H1 (cell line): ENCODE measurements at regions not wholly inside any gene's neighbourhood (a gene's known extent, or its start where the extent isn't known, plus 50 kb on each side); places are given as distances from the start of the nearest gene placed in this dataset.

Experiments
- CTCF ChIA-PET: fragments of 300-600 bp; sonication (Branson Sonifier 250); formaldehyde crosslinking; loops from one replicate; lab custom pipeline; 2021; ENCODE audit not compliant: partially characterized antibody; lab: Charles Lee
- POLR2A ChIA-PET: fragments of 300-600 bp; sonication (Branson Sonifier 250); formaldehyde crosslinking; loops from one replicate; lab custom pipeline; 2021; ENCODE audit warnings: inconsistent platforms; ENCODE audit not compliant: partially characterized antibody; lab: Charles Lee
- DNase-seq, 2 experiments: peaks; one replicate each; pipeline versions ENCODE4 v3.0.0 to v3.0.0-alpha.2; 2010 to 2022; ENCODE audit warnings: low spot score in 2 of 2, low read depth in 1 of 2, mixed read lengths in 1 of 2
- FAIRE-seq: peaks from 2 replicates; lab custom pipeline; 2011; peaks lifted over from hg19 to GRCh38; lab: Jason Lieb, UNC
- H2AFZ ChIP-seq: 2 replicates; pipeline ENCODE4 v1.8.1; 2012; ENCODE audit warnings: low read length, inconsistent platforms
- H2AK5ac ChIP-seq: 2 replicates; pipeline ENCODE4 v1.6.1; 2013; ENCODE audit warnings: low read depth, low read length
- H2BK120ac ChIP-seq: replicated peaks from 2 replicates; pipeline ENCODE3; 2013; ENCODE audit warnings: low read depth, low read length, inconsistent platforms
- H2BK12ac ChIP-seq: 2 replicates; pipeline ENCODE4 v1.6.1; 2013; ENCODE audit warnings: low read depth, low read length
- H2BK15ac ChIP-seq: 2 replicates; pipeline ENCODE4 v1.6.1; 2013; ENCODE audit warnings: low read length
- H2BK20ac ChIP-seq: 2 replicates; pipeline ENCODE4 v1.6.1; 2013; ENCODE audit warnings: low read length
- H2BK5ac ChIP-seq: 2 replicates; pipeline ENCODE4 v1.6.1; 2013; ENCODE audit warnings: low read depth, low read length
- H3K14ac ChIP-seq: 2 replicates; pipeline ENCODE4 v1.6.1; 2013; ENCODE audit warnings: inconsistent platforms; ENCODE audit not compliant: insufficient read length
- H3K18ac ChIP-seq: 2 replicates; pipeline ENCODE4 v1.6.1; 2013; ENCODE audit warnings: low read length; ENCODE audit errors: extremely low read depth
- H3K23ac ChIP-seq: 2 replicates; pipeline ENCODE4 v1.6.1; 2013; ENCODE audit warnings: inconsistent platforms; ENCODE audit not compliant: insufficient read length
- H3K23me2 ChIP-seq: 2 replicates; pipeline ENCODE4 v1.6.1; 2013; ENCODE audit warnings: low read depth, low read length
- H3K27ac ChIP-seq: 2 replicates; pipeline ENCODE4 v1.6.1; 2011; ENCODE audit warnings: low read depth, low read length, inconsistent platforms
- H3K27me3 ChIP-seq, 4 experiments: replicated peaks in 1 of 4; 1 replicate in 1 of 4; 2 replicates in 3 of 4; pipeline versions ENCODE4 v1.6.1 to v1.8.1; 2011 to 2013; ENCODE audit warnings: low read length in 3 of 4, mild to moderate bottlenecking in 3 of 4, inconsistent platforms in 2 of 4, mixed read lengths in 2 of 4, moderate library complexity in 1 of 4; ENCODE audit not compliant: control insufficient read depth in 3 of 4, insufficient read depth in 3 of 4; ENCODE audit errors: extremely low read depth in 1 of 4
- H3K36me3 ChIP-seq, 4 experiments: 2 replicates each; pipeline versions ENCODE4 v1.6.1 to v1.8.1; 2011 to 2013; ENCODE audit warnings: mild to moderate bottlenecking in 4 of 4, low read length in 3 of 4, moderate library complexity in 2 of 4, control low read depth in 1 of 4, inconsistent platforms in 1 of 4; ENCODE audit not compliant: insufficient read depth in 4 of 4, control insufficient read depth in 2 of 4
- H3K4ac ChIP-seq: replicated peaks from 2 replicates; pipeline ENCODE3; 2013; ENCODE audit warnings: low read length, low read depth, mixed read lengths, inconsistent platforms; ENCODE audit not compliant: insufficient read length
- H3K4me1 ChIP-seq, 4 experiments: replicated peaks in 1 of 4; 1 replicate in 1 of 4; 2 replicates in 3 of 4; pipeline versions ENCODE4 v1.6.1 to v1.8.1; 2011 to 2013; ENCODE audit warnings: low read length in 3 of 4, inconsistent platforms in 2 of 4, mixed read lengths in 1 of 4; ENCODE audit not compliant: insufficient read depth in 4 of 4, control insufficient read depth in 3 of 4
- H3K4me2 ChIP-seq, 2 experiments: 2 replicates each; pipeline versions ENCODE4 v1.6.1 to v1.8.1; 2011 to 2013; ENCODE audit warnings: low read depth in 2 of 2, low read length in 2 of 2, control low read depth in 1 of 2, inconsistent platforms in 1 of 2, mild to moderate bottlenecking in 1 of 2; ENCODE audit not compliant: insufficient read depth in 1 of 2
- H3K4me3 ChIP-seq, 4 experiments: fragments of 200-600, 300-600 bp in 1 of 4; sonication (generic), shearing (Covaris generic), sonication (Bioruptor Twin) in 1 of 4; 2 replicates each; pipeline versions ENCODE4 v1.5.1 to v1.8.1; 2011 to 2016; ENCODE audit warnings: low read length in 4 of 4, low read depth in 3 of 4, control low read depth in 2 of 4, inconsistent platforms in 2 of 4, mild to moderate bottlenecking in 2 of 4, mixed read lengths in 1 of 4, moderate library complexity in 1 of 4; ENCODE audit not compliant: insufficient read depth in 2 of 4; ENCODE audit errors: extremely low read depth in 1 of 4
- H3K56ac ChIP-seq: replicated peaks from 2 replicates; pipeline ENCODE3; 2013; ENCODE audit warnings: low read depth, mild to moderate bottlenecking, mixed read lengths, low read length, inconsistent platforms; ENCODE audit not compliant: insufficient read length
- H3K79me1 ChIP-seq: 2 replicates; pipeline ENCODE4 v1.6.1; 2013; ENCODE audit warnings: low read depth, low read length, control low read depth
- H3K79me2 ChIP-seq, 2 experiments: 2 replicates each; pipeline versions ENCODE4 v1.6.1 to v1.8.1; 2012 to 2013; ENCODE audit warnings: low read length in 2 of 2, mild to moderate bottlenecking in 2 of 2, inconsistent platforms in 1 of 2; ENCODE audit not compliant: insufficient read depth in 2 of 2, control insufficient read depth in 1 of 2
- H3K9ac ChIP-seq, 4 experiments: replicated peaks in 1 of 4; 1 replicate in 1 of 4; 2 replicates in 3 of 4; pipeline versions ENCODE4 v1.6.1 to v1.8.1; 2011 to 2013; ENCODE audit warnings: low read depth in 3 of 4, low read length in 3 of 4, control low read depth in 2 of 4, mild to moderate bottlenecking in 2 of 4, moderate library complexity in 2 of 4, inconsistent platforms in 1 of 4; ENCODE audit errors: extremely low read depth in 1 of 4
- H3K9me3 ChIP-seq, 2 experiments: 2 replicates each; pipeline versions ENCODE4 v1.6.1 to v1.8.1; 2012 to 2013; ENCODE audit warnings: mild to moderate bottlenecking in 2 of 2, moderate library complexity in 2 of 2, control low read depth in 1 of 2, inconsistent platforms in 1 of 2, low read depth in 1 of 2, low read length in 1 of 2, mixed read lengths in 1 of 2; ENCODE audit not compliant: insufficient read depth in 2 of 2
- H4K20me1 ChIP-seq, 2 experiments: replicated peaks in 1 of 2; 2 replicates each; pipeline versions ENCODE3 to v1.8.1; 2011 to 2013; ENCODE audit warnings: inconsistent platforms in 2 of 2, low read length in 2 of 2, mild to moderate bottlenecking in 1 of 2; ENCODE audit not compliant: insufficient read depth in 2 of 2, control insufficient read depth in 1 of 2
- H4K5ac ChIP-seq: 2 replicates; pipeline ENCODE4 v1.6.1; 2013; ENCODE audit warnings: low read length, low read depth, mixed read lengths, inconsistent platforms; ENCODE audit not compliant: insufficient read length
- H4K8ac ChIP-seq: 2 replicates; pipeline ENCODE4 v1.8.0; 2013; ENCODE audit warnings: mild to moderate bottlenecking, moderate library complexity, low read length, inconsistent platforms; ENCODE audit not compliant: insufficient read depth; ENCODE audit errors: extremely low read depth
- H4K91ac ChIP-seq: replicated peaks from 2 replicates; pipeline ENCODE3; 2013; ENCODE audit warnings: low read length, mixed read lengths, inconsistent platforms; ENCODE audit not compliant: insufficient read length
- CBX5 ChIP-seq: fragments of 300-800, 300-1000 bp; sonication (generic); IDR thresholded peaks from 2 replicates; pipeline ENCODE4 v1.7.1; 2016; ENCODE audit warnings: antibody characterized with exemption, low read length, low read depth
- CHD2 ChIP-seq: IDR thresholded peaks from 2 replicates; pipeline ENCODE4 v1.6.1; 2012; ENCODE audit warnings: low read length, improper control_type of control experiment
- JUND ChIP-seq: IDR thresholded peaks from 2 replicates; pipeline ENCODE4 v1.6.1; 2011; ENCODE audit warnings: mild to moderate bottlenecking, improper control_type of control experiment, low read length
- YY1 ChIP-seq: IDR thresholded peaks from 2 replicates; pipeline ENCODE4 v1.6.1; 2011; ENCODE audit warnings: low read depth, mild to moderate bottlenecking, low read length
- WGBS, 2 experiments: shearing (Covaris generic) in 1 of 2; methylation state at CpG; one replicate each; pipeline versions ENCODE4 v1.1.6 to v1.1.7; 2013 to 2015; ENCODE audit warnings: low lambda C conversion rate in 2 of 2, mixed read lengths in 2 of 2, inconsistent platforms in 1 of 2, low coverage in 1 of 2, missing lambda C conversion rate in 1 of 2; ENCODE audit not compliant: insufficient replicate concordance in 2 of 2, insufficient coverage in 1 of 2, insufficient read length in 1 of 2; ENCODE audit errors: extremely low coverage in 1 of 2, missing lambda C conversion rate in 1 of 2; 5-methylcytosine and 5-hydroxymethylcytosine counted together
- TF ChIP-seq, protein P1 (sequence below): IDR thresholded peaks from 2 replicates; pipeline ENCODE4 v1.6.1; 2011; ENCODE audit warnings: low read depth, mild to moderate bottlenecking, low read length; ENCODE audit not compliant: insufficient read depth

GRCh38 chr6:170471491-170471890 lies 81.6 kb downstream of the PSMB1 start:
- Histone ChIP-seq H2BK20ac (no peak overlapping the region), H2AK5ac (no peak overlapping the region), H3K79me1 (no peaks in the 10 kb centered on the region), H3K4ac (no peak overlapping the region), H2BK5ac (no peak overlapping the region), H2AFZ (no peak overlapping the region), H3K36me3 (no peaks in the 10 kb centered on the region; a peak in 1 of 8 replicates), H3K23me2 (no peaks in the 10 kb centered on the region), H3K23ac (no peak overlapping the region), H3K79me2 (no peaks in the 10 kb centered on the region), H2BK120ac (no peak overlapping the region), H4K91ac (no peak overlapping the region), H2BK15ac (no peak overlapping the region), H3K9me3 (peaks cover 11 to 17% of the 10 kb centered on the region in 2 experiments), H4K20me1 (no peaks in the 10 kb centered on the region), H3K4me3 (no peak overlapping the region), H3K18ac (no peak overlapping the region), H3K9ac (no peak overlapping the region), H3K27me3 (no peaks in the 10 kb centered on the region), H2BK12ac (no peak overlapping the region), H3K4me2 (no peak overlapping the region), H4K5ac (no peak overlapping the region), H3K14ac (no peak overlapping the region), H4K8ac (no peak overlapping the region), H3K56ac (no peak overlapping the region), H3K27ac (no peak overlapping the region), H3K4me1 (no peaks in the 10 kb centered on the region)
- FAIRE-seq = no peak
- ChIA-PET POLR2A (no interaction called here), CTCF (interaction anchor here (0.8 to 2.4 kb wide), 5 partner anchors 34 to 140 kb away, joined by 3 to 6 read pairs (median 3); no protein-coding TSS in a partner anchor)
- TF ChIP-seq CHD2 = no peak
- no peak for TF ChIP-seq JUND
- no peak for TF ChIP-seq YY1
- TF ChIP-seq, protein P1, sequence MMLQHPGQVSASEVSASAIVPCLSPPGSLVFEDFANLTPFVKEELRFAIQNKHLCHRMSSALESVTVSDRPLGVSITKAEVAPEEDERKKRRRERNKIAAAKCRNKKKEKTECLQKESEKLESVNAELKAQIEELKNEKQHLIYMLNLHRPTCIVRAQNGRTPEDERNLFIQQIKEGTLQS = no peak
- no peak for TF ChIP-seq CBX5
- WGBS, 2 experiments = 90% methylated on average over 5 of the region's 5 CpGs; no CpG with 5 or more reads in 1 of the 2 experiments
- no peak for DNase-seq
